ENCODE measurements at regions not wholly inside any gene's neighbourhood (a gene's known extent, or its start where the extent isn't known, plus 50 kb on each side); places are given as distances from the start of the nearest gene placed in this dataset.
"Not testable (repeated sequence)": the region's sequence is repeated elsewhere in the genome, so short reads cannot be mapped to it uniquely, and the experiment has no call there.

GRCh38 chr1:213808288-213808687 lies 179.5 kb upstream of the PROX1 start:
- not testable (repeated sequence) for DNase-seq

- no peak for DNase-seq
Observed at GRCh38 chr1:213817156-213817555, 170.6 kb upstream of the PROX1 start.

- DNase-seq = no peak
Observed at GRCh38 chr1:213820362-213821149, 167.2 kb upstream of the PROX1 start.

- no peak for DNase-seq
Observed at GRCh38 chr1:213821175-213821942, 166.4 kb upstream of the PROX1 start.

- DNase-seq = no peak
Observed at GRCh38 chr1:213821943-213822334, 165.8 kb upstream of the PROX1 start.

- no peak for DNase-seq
Observed at GRCh38 chr1:213826891-213827290, 160.9 kb upstream of the PROX1 start.

- no peak for DNase-seq
Observed at GRCh38 chr1:213828867-213829266, 158.9 kb upstream of the PROX1 start.

GRCh38 chr1:213829780-213830179 lies 158.0 kb upstream of the PROX1 start:
- no peak for DNase-seq

GRCh38 chr1:213830371-213830770 lies 157.4 kb upstream of the PROX1 start:
- DNase-seq = no peak

GRCh38 chr1:213840575-213840974 lies 147.2 kb upstream of the PROX1 start:
- no peak for DNase-seq

- no peak for DNase-seq
Observed at GRCh38 chr1:213844632-213845031, 143.1 kb upstream of the PROX1 start.

- DNase-seq = no peak
Observed at GRCh38 chr1:213852107-213852506, 135.7 kb upstream of the PROX1 start.

- no peak for DNase-seq
Observed at GRCh38 chr1:213858581-213858980, 129.2 kb upstream of the PROX1 start.

GRCh38 chr1:213861841-213862240 lies 125.9 kb upstream of the PROX1 start:
- no peak for DNase-seq

- DNase-seq = no peak
Observed at GRCh38 chr1:213864091-213864490, 123.7 kb upstream of the PROX1 start.

GRCh38 chr1:213868482-213868881 lies 119.3 kb upstream of the PROX1 start:
- DNase-seq = no peak

GRCh38 chr1:213871179-213871578 lies 116.6 kb upstream of the PROX1 start:
- DNase-seq = no peak

GRCh38 chr1:213874789-213875188 lies 113.0 kb upstream of the PROX1 start:
- DNase-seq = no peak

GRCh38 chr1:213876531-213876930 lies 111.2 kb upstream of the PROX1 start:
- DNase-seq = no peak

- DNase-seq = no peak
Observed at GRCh38 chr1:213883618-213884017, 104.2 kb upstream of the PROX1 start.

- no peak for DNase-seq
Observed at GRCh38 chr1:213884402-213884801, 103.4 kb upstream of the PROX1 start.

- DNase-seq = peak; percentile 12
Observed at GRCh38 chr1:213884942-213885341, 102.8 kb upstream of the PROX1 start.

- DNase-seq = no peak
Observed at GRCh38 chr1:213887842-213888241, 99.9 kb upstream of the PROX1 start.

Data from occipital lobe (tissue), 1 donor.